SU-DHL-6 (cell line): ENCODE measurements at regions not wholly inside any gene's neighbourhood (a gene's known extent, or its start where the extent isn't known, plus 50 kb on each side); places are given as distances from the start of the nearest gene placed in this dataset.

Experiments used
- H2AFZ ChIP-seq: fragments of 200-600 bp; sonication (generic); 2 replicates; pipeline ENCODE4 v1.6.1; 2014; ENCODE audit warnings: low read depth, mild to moderate bottlenecking, moderate library complexity, mixed read lengths, antibody characterized with exemption, low read length; ENCODE audit not compliant: severe bottlenecking
- H3F3A ChIP-seq: fragments of 200-600 bp; shearing (Covaris generic); 2 replicates; pipeline ENCODE4 v1.6.0; 2016; ENCODE audit warnings: antibody characterized with exemption, mild to moderate bottlenecking; ENCODE audit not compliant: insufficient read depth
- H3K27ac ChIP-seq: fragments of 200-600 bp; sonication (generic); 2 replicates; pipeline ENCODE4 v1.5.1; 2016; ENCODE audit warnings: low read depth, mild to moderate bottlenecking, low read length, moderate library complexity, mixed read lengths
- H3K27me3 ChIP-seq: fragments of 200-600 bp; sonication (generic), shearing (Covaris generic); 2 replicates; pipeline ENCODE4 v1.6.0; 2014; ENCODE audit warnings: mild to moderate bottlenecking, low read length
- H3K36me3 ChIP-seq: fragments of 200-600 bp; sonication (generic); 2 replicates; pipeline ENCODE4 v1.6.1; 2014; ENCODE audit warnings: mild to moderate bottlenecking, low read length, mixed read lengths
- H3K4me2 ChIP-seq: fragments of 300-600, 200-600 bp; shearing (Covaris generic), sonication (generic); 2 replicates; pipeline ENCODE4 v1.6.0; 2014; ENCODE audit warnings: low read length, low read depth, mild to moderate bottlenecking; ENCODE audit not compliant: poor library complexity, severe bottlenecking
- H3K4me3 ChIP-seq: fragments of 200-600 bp; sonication (generic); 2 replicates; pipeline ENCODE4 v1.5.1; 2014; ENCODE audit warnings: antibody characterized with exemption, low read length, mild to moderate bottlenecking, mixed read lengths; ENCODE audit not compliant: insufficient read depth, poor library complexity, severe bottlenecking
- H3K79me2 ChIP-seq: fragments of 200-600 bp; sonication (generic); 2 replicates; pipeline ENCODE4 v1.6.1; 2014; ENCODE audit warnings: mild to moderate bottlenecking, low read length, moderate library complexity; ENCODE audit not compliant: insufficient read depth
- H3K9ac ChIP-seq: fragments of 200-600 bp; sonication (generic); 2 replicates; pipeline ENCODE4 v1.7.0; 2014; ENCODE audit warnings: mild to moderate bottlenecking, low read length
- H3K9me2 ChIP-seq: fragments of 200-600 bp; sonication (generic); replicated peaks from 2 replicates; pipeline ENCODE4 v1.6.1; 2014; ENCODE audit warnings: low read length; ENCODE audit not compliant: insufficient read depth
- H3K9me3 ChIP-seq: fragments of 200-600 bp; sonication (generic); 2 replicates; pipeline ENCODE4 v1.6.1; 2014; ENCODE audit warnings: low read length, mixed read lengths; ENCODE audit not compliant: insufficient read depth
- H4K20me1 ChIP-seq: fragments of 200-600 bp; sonication (generic); 2 replicates; pipeline ENCODE4 v1.6.1; 2014; ENCODE audit warnings: low read depth, mild to moderate bottlenecking, antibody characterized with exemption, low read length, moderate library complexity, mixed read lengths
- CTCF ChIP-seq: fragments of 200-600 bp; sonication (generic); IDR thresholded peaks from one replicate; pipeline ENCODE4 v1.5.1; 2017; ENCODE audit warnings: antibody characterized with exemption, mild to moderate bottlenecking, low read length, moderate library complexity; ENCODE audit not compliant: insufficient read depth, poor library complexity, severe bottlenecking
- EZH2phosphoT487 ChIP-seq: fragments of 200-600 bp; sonication (generic), shearing (Covaris generic); conservative IDR thresholded peaks from 2 replicates; pipeline ENCODE4 v1.6.1; 2018; ENCODE audit warnings: mild to moderate bottlenecking, antibody characterized with exemption, low read length, moderate library complexity, mixed read lengths

GRCh38 chr5:124582561-124582840 is 163.9 kb downstream of the ZNF608 start:
- Histone ChIP-seq H2AFZ (no peak overlapping the region), H3K36me3 (no peaks in the 10 kb centered on the region), H3K9ac (no peak overlapping the region), H3K27ac (no peak overlapping the region), H3K9me2 (no peaks in the 10 kb centered on the region), H3K79me2 (no peaks in the 10 kb centered on the region), H3K27me3 (no peaks in the 10 kb centered on the region), H4K20me1 (no peaks in the 10 kb centered on the region), H3K4me2 (no peak overlapping the region), H3K4me3 (no peak overlapping the region), H3F3A (no peaks in the 10 kb centered on the region), H3K9me3 (no peaks in the 10 kb centered on the region)
- TF ChIP-seq CTCF (no peak), EZH2phosphoT487 (no peak)

- Histone ChIP-seq H3K79me2 (no peaks in the 10 kb centered on the region), H3K9me2 (no peaks in the 10 kb centered on the region), H3K36me3 (no peaks in the 10 kb centered on the region), H3K27ac (no peak overlapping the region), H3K4me3 (no peak overlapping the region), H3K4me2 (no peak overlapping the region), H4K20me1 (no peaks in the 10 kb centered on the region), H3K9me3 (no peaks in the 10 kb centered on the region), H3F3A (no peaks in the 10 kb centered on the region), H2AFZ (no peak overlapping the region), H3K9ac (no peak overlapping the region), H3K27me3 (no peaks in the 10 kb centered on the region)
- no peak for TF ChIP-seq EZH2phosphoT487
- no peak for TF ChIP-seq CTCF
Measured at GRCh38 chr5:124581738-124582560, 164.5 kb downstream of the ZNF608 start.

- H3K79me2 ChIP-seq = no peaks in the 10 kb centered on the region
- no peak overlapping the region for H2AFZ ChIP-seq
- H4K20me1 ChIP-seq = no peaks in the 10 kb centered on the region
- H3K4me2 ChIP-seq = no peak overlapping the region
- TF ChIP-seq EZH2phosphoT487 = no peak
- no peak for TF ChIP-seq CTCF
- H3K4me3 ChIP-seq = no peak overlapping the region
- H3K9me2 ChIP-seq = no peaks in the 10 kb centered on the region
- H3K36me3 ChIP-seq = no peaks in the 10 kb centered on the region
- no peaks in the 10 kb centered on the region for H3F3A ChIP-seq
- H3K27me3 ChIP-seq = no peaks in the 10 kb centered on the region
- no peaks in the 10 kb centered on the region for H3K9me3 ChIP-seq
- no peak overlapping the region for H3K9ac ChIP-seq
- no peak overlapping the region for H3K27ac ChIP-seq
Measured at GRCh38 chr5:124580925-124581737, 165.3 kb downstream of the ZNF608 start.
